Tibial artery (tissue), 4 donors: ENCODE measurements at regions not wholly inside any gene's neighbourhood (a gene's known extent, or its start where the extent isn't known, plus 50 kb on each side); places are given as distances from the start of the nearest gene placed in this dataset.

Experiments used
- DNase-seq, 2 donors: peaks; one replicate each; pipeline ENCODE4 v3.0.0-alpha.2; 2019
- H3K27ac ChIP-seq, 2 donors: fragments of 200-600 bp; sonication (generic) in 1 of 2; 1 replicate in 1 of 2; 2 replicates in 1 of 2; pipeline ENCODE4 v1.5.1; 2018 to 2019; ENCODE audit warnings: mild to moderate bottlenecking in 1 of 2
- H3K27me3 ChIP-seq, 2 donors: fragments of 200-600 bp; sonication (generic) in 1 of 2; one replicate each; pipeline versions ENCODE4 v1.5.1 to v1.6.0; 2016 to 2019
- H3K36me3 ChIP-seq, 3 donors: fragments of 200-600 bp; sonication (generic) in 2 of 3; one replicate each; pipeline ENCODE4 v1.5.1; 2016 to 2019; ENCODE audit warnings: mild to moderate bottlenecking in 2 of 3
- H3K4me1 ChIP-seq, 4 donors: fragments of 200-600 bp; sonication (generic) in 2 of 4; 1 replicate in 3 of 4; 2 replicates in 1 of 4; pipeline ENCODE4 v1.5.1; 2016 to 2019
- H3K4me3 ChIP-seq, 2 donors: fragments of 200-600 bp; sonication (generic) in 1 of 2; 1 replicate in 1 of 2; 2 replicates in 1 of 2; pipeline ENCODE4 v1.5.1; 2018 to 2019; ENCODE audit warnings: mild to moderate bottlenecking in 2 of 2
- H3K9me3 ChIP-seq, 3 donors: fragments of 200-600 bp; sonication (generic) in 1 of 3; one replicate each; pipeline ENCODE4 v1.5.1; 2016 to 2019
- CTCF ChIP-seq, 2 experiments: fragments of 200-600 bp in 1 of 2; fragments of 450-650 bp in 1 of 2; IDR thresholded peaks; one replicate each; pipeline ENCODE4 v1.5.1; 2017 to 2019; ENCODE audit warnings: antibody characterized with exemption in 2 of 2, mild to moderate bottlenecking in 1 of 2, moderate library complexity in 1 of 2
- intact Hi-C: fragments of 100-400 bp; cut with DNase I; formaldehyde crosslinking; loops from one replicate; pipeline ENCODE4 v1.15.0; 2023; ENCODE audit warnings: low total_unique reads

GRCh38 chr1:218499911-218500310, 154.8 kb downstream of the TGFB2 start:
- DNase-seq = no peak
- no peaks in the 10 kb centered on the region for H3K36me3 ChIP-seq
- H3K9me3 ChIP-seq = no peaks in the 10 kb centered on the region
- H3K27me3 ChIP-seq = no peaks in the 10 kb centered on the region
- intact Hi-C loops = no loop called here
- peak overlapping the region; percentile 58 to 79 for H3K27ac ChIP-seq
- H3K4me3 ChIP-seq = no peak overlapping the region
- TF ChIP-seq CTCF (IDR thresholded peaks at IDR 0.05) = no peak
- H3K4me1 ChIP-seq = peaks cover 0 to 61% (median 17%) of the 10 kb centered on the region in 4 donors

- Histone ChIP-seq H3K27ac (peak overlapping the region; percentile 20 to 79), H3K4me3 (no peak overlapping the region), H3K27me3 (no peaks in the 10 kb centered on the region), H3K4me1 (peaks cover 0 to 54% (median 17%) of the 10 kb centered on the region in 4 donors), H3K36me3 (no peaks in the 10 kb centered on the region), H3K9me3 (no peaks in the 10 kb centered on the region)
- no peak for DNase-seq
- TF ChIP-seq CTCF (IDR thresholded peaks at IDR 0.05) = no peak
- intact Hi-C loops = no loop called here
Observed at GRCh38 chr1:218501161-218501560, 156.0 kb downstream of the TGFB2 start.

DNA sequence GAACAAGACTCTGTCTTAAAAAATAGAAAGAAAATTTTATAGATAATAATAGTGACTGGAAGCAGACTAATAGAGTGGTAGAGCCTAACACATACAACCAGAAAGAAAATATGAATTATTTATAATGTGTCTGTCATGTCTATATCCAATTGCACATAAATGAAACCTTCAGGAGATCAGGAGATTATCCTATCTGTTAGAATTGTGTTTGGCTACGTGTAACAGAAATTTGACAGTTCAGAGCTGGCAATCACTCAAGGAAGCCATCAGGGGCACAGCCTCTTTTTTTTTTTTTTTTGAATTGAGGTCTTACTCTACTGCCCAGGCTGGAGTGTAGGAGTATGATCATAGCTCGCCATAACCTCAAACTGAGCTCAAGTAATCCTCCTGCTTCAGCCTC, 157.2 kb downstream of the TGFB2 start:
- H3K4me3 ChIP-seq = no peak overlapping the region
- H3K9me3 ChIP-seq = no peaks in the 10 kb centered on the region
- no peak for DNase-seq
- no peaks in the 10 kb centered on the region for H3K27me3 ChIP-seq
- no peak for TF ChIP-seq CTCF (IDR thresholded peaks at IDR 0.05)
- no peak overlapping the region for H3K27ac ChIP-seq
- no peaks in the 10 kb centered on the region for H3K36me3 ChIP-seq
- peaks cover 0 to 41% (median 17%) of the 10 kb centered on the region in 4 donors for H3K4me1 ChIP-seq
- intact Hi-C loops = no loop called here

DNA sequence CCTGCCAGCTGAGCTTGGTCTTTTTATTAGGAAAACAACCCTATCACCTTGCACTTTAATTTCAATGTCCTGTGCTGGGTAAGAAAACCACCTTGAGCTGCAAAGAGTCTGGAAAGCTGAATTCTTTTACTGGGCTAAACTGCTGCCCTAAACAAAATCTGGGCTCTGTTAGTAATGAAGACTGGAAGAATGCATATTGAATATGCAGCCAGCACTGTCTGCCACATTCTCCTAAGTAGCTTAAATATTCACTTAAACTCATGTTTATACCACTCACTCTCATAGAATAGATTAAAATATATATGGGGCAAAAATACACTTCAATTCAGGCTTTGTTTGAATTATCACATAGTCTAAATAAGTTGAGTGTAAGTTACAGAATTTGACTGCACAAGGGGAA, 158.0 kb downstream of the TGFB2 start:
- H3K9me3 ChIP-seq = peaks cover 0 to 3% (median 0%) of the 10 kb centered on the region in 3 donors
- DNase-seq = no peak
- H3K4me1 ChIP-seq = peaks cover 0 to 34% (median 16%) of the 10 kb centered on the region in 4 donors
- H3K4me3 ChIP-seq = no peak overlapping the region
- no peaks in the 10 kb centered on the region for H3K36me3 ChIP-seq
- no peak overlapping the region for H3K27ac ChIP-seq
- H3K27me3 ChIP-seq = no peaks in the 10 kb centered on the region
- TF ChIP-seq CTCF (IDR thresholded peaks at IDR 0.05) = no peak
- intact Hi-C loops = no loop called here

DNA sequence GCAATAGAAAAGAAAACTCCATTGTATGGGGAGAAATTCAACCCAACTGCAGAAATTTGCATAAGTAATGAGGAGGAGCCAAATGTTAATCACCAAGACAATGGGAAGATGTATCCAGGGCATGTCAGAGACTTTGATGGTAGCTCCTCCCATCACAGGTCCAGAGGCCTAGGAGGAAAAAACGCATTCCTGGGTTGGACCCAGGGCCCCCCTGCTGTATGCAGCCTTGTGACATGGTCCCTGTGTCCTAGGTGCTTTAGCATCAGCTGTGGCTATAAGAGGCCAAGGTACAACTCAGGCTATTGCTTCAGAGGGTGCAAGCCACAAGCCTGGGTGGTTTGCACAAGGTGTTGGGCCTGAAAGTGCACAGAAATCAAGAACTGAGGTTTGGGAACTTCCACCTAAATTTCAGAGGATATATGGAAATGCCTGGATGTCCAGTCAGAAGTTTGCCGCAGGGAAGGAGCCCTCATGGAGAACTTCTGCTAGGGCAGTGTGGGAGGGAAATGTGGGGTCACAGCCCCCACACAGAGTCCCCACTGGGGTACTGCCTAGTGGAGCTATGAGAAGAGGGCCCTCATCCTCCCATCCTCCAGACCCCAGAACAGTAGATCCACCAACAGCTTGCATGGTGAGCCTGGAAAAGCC, 162.3 kb downstream of the TGFB2 start:
- H3K9me3 ChIP-seq = peaks cover 0 to 3% (median 0%) of the 10 kb centered on the region in 3 donors
- intact Hi-C loops = no loop called here
- H3K4me3 ChIP-seq = no peak overlapping the region
- no peaks in the 10 kb centered on the region for H3K27me3 ChIP-seq
- H3K27ac ChIP-seq = no peak overlapping the region
- no peak for TF ChIP-seq CTCF (IDR thresholded peaks at IDR 0.05)
- DNase-seq = no peak
- no peaks in the 10 kb centered on the region for H3K36me3 ChIP-seq
- no peaks in the 10 kb centered on the region for H3K4me1 ChIP-seq
